Esophagus squamous epithelium (tissue), 4 donors: ENCODE measurements at regions not wholly inside any gene's neighbourhood (a gene's known extent, or its start where the extent isn't known, plus 50 kb on each side); places are given as distances from the start of the nearest gene placed in this dataset.

Experiments
- CTCF ChIP-seq, 6 experiments: fragments of 450-650 bp in 4 of 6; fragments of 200-600 bp in 2 of 6; sonication (generic) in 2 of 6; IDR thresholded peaks; one replicate each; pipeline ENCODE4 v1.5.1; 2016 to 2019; ENCODE audit warnings: antibody characterized with exemption in 6 of 6, mild to moderate bottlenecking in 4 of 6, moderate library complexity in 4 of 6
- POLR2A ChIP-seq, 4 donors: fragments of 450-650 bp; IDR thresholded peaks; one replicate each; pipeline ENCODE4 v1.6.1; 2017; ENCODE audit warnings: antibody characterized with exemption in 4 of 4, mild to moderate bottlenecking in 4 of 4, moderate library complexity in 3 of 4

DNA sequence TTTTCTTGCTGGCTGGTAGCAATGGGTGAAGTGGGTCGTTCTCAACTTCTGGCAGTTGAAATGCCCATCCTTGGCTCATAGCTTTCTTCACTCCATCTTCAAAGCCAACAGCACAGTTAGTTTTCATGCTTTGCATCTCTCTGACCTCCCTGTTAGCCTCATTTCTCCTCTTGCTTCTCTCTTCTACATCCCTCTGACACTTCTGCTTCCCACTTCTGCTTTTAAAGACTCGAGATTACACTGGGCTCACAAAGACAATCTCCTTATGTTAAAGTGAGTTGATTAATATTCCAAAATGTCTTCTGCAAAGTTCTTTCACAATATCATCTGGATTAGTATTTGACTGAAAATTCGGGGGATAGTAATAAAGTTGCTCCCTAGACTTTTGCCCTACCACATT is 684.8 kb upstream of the CCNG1 start:
- TF ChIP-seq CTCF (IDR thresholded peaks at IDR 0.05) (no peak), POLR2A (IDR thresholded peaks at IDR 0.05) (no peak)
